Muscle of back (tissue), 3 donors: ENCODE measurements at regions not wholly inside any gene's neighbourhood (a gene's known extent, or its start where the extent isn't known, plus 50 kb on each side); places are given as distances from the start of the nearest gene placed in this dataset.

ENCODE experiments used
- DNase-seq, 3 donors: peaks; one replicate each; pipeline versions ENCODE4 v3.0.0 to v3.0.0-alpha.2; 2013

DNA sequence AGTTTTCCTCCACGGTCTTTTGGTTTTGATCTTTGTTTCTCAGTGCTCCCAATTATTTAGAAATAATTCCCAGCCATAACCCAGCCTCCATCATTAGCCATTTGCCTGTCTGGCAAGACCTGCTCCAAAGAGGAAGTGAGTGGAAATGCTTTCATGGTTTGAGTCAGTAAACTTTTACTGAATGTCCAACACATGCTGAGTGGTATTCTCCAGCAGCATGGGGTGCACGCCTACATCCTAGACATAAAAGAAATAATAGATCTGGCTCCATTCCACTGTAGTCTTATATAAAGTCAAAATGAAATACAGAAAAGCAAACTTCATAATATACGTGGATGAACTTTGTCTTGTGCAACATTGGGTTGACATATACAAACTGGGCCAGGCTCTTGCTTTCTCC lies 757.2 kb downstream of the TLE1 start:
- DNase-seq, result peak in 1 of 3 donors; percentile 18

DNA sequence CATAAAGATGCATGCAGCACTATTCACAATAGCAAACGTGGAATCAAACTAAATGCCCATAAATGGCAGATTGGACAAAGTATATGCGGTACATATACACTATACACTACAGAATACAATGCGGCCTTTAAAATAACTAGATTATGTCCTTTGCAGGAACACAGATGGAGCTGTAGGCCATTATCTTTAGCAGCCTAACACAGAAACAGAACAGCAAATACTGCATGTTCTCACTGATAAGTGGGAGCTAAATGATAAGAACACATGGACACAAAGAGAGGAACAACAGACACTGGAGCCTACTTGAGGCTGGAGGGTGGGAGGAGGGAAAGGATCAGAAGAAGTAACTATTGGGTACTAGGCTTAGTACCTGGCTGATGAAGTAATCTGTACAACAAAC lies 758.2 kb downstream of the TLE1 start:
- DNase-seq, result no peak

- no peak for DNase-seq
Measured at GRCh38 chr9:80928697-80929096, 760.6 kb downstream of the TLE1 start.

- no peak for DNase-seq
Measured at GRCh38 chr9:80926611-80927010, 762.7 kb downstream of the TLE1 start.

GRCh38 chr9:80922544-80922943 lies 766.8 kb downstream of the TLE1 start:
- DNase-seq, result no peak

GRCh38 chr9:80906728-80907127 lies 782.6 kb downstream of the TLE1 start:
- no peak for DNase-seq

GRCh38 chr9:80899208-80899607 lies 790.1 kb downstream of the TLE1 start:
- DNase-seq, result peak in 2 of 3 donors; percentile 29 to 38

- no peak for DNase-seq
Measured at GRCh38 chr9:80893190-80893589, 796.2 kb downstream of the TLE1 start.

GRCh38 chr9:80892703-80893102 lies 796.6 kb downstream of the TLE1 start:
- no peak for DNase-seq

- DNase-seq, result no peak
Measured at GRCh38 chr9:80890124-80890523, 799.2 kb downstream of the TLE1 start.

DNA sequence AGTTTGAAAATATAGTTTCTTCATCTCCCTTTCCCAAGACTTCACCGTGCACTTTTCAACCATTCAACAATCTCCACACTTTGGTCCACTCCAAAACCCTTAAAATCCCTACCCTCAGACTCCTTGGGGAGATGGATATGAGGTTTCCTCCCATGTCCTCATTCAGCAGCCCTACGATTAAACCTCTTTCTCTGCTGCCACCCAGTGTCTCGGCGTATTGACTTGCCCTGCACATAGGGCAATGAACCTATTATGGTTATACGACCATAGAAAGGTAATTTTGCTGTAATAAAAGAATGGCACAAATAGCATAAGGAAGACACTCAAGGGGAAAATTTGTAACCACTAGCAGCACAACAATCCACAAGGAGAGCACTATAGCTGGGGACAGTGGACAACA lies 803.5 kb downstream of the TLE1 start:
- DNase-seq, result peak in 1 of 3 donors; percentile 23

GRCh38 chr9:80883826-80884579 lies 805.3 kb downstream of the TLE1 start:
- DNase-seq, result peak in 2 of 3 donors; percentile 22 to 42

DNA sequence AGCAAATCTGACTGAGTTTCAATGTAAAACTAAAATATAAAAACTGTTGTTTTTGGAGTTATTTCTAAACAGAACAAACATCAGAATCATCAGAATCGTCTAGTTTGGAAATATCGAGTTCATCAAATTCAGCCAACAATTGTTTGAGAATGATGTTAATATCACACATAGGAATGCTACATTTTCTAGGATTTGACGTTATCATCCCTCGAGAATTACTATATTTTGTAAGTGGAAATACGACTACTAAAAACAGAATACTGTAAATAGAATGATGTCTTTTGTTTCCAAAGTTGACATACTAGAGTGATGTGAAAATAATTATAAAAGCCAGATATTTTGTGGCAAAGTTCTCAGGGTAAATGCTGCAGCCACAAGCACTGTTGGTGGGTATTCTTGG lies 805.9 kb downstream of the TLE1 start:
- peak in 2 of 3 donors; percentile 40 to 56 for DNase-seq

GRCh38 chr9:80881940-80882339 lies 807.4 kb downstream of the TLE1 start:
- DNase-seq, result no peak

- no peak for DNase-seq
Measured at GRCh38 chr9:80881320-80881719, 808.0 kb downstream of the TLE1 start.

DNA sequence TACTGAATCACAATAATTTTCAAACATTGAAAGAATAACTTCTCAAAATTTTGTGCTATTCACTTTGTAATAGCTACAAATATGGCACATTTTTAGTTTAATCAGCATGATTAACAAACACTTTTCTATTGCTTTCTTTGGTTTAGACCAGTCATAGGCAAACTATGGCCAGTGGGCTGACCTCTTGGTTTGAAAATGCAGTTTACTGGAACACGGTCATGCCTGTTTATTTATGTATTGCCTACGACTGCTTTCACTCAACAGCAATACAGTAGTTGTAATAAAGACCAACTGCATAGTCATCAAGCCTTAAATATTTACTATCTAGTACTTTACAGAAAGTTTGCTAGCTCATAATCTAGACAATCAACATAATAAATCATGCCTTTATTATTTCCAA lies 810.8 kb downstream of the TLE1 start:
- DNase-seq, result no peak

- no peak for DNase-seq
Measured at GRCh38 chr9:80875947-80876346, 813.4 kb downstream of the TLE1 start.

DNA sequence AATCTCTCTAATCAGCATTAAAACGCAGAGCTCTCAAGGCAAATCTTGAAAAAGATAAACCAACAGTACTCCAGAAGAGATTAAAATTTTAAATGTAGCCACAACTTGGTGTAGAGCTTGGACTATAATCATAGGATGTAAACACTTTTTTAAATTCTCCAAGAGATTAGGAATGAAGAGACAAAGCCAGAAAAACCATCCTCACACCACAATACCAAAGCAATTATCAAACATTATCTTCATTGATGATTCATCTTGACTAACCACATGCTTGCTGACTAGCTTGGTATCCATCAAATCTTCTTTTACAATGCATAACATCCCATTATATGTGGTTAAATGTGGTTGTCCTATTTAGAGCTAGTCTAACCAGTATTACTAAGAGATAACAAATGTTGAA lies 815.1 kb downstream of the TLE1 start:
- DNase-seq, result peak in 1 of 3 donors; percentile 74

- peak in 1 of 3 donors; percentile 71 for DNase-seq
Measured at GRCh38 chr9:80873861-80874260, 815.5 kb downstream of the TLE1 start.

GRCh38 chr9:80871596-80871995 lies 817.8 kb downstream of the TLE1 start:
- peak in 1 of 3 donors; percentile 9 for DNase-seq

- DNase-seq, result peak in 1 of 3 donors; percentile 41
Measured at GRCh38 chr9:80867731-80868130, 821.6 kb downstream of the TLE1 start.

- no peak for DNase-seq
Measured at GRCh38 chr9:80866576-80867227, 822.6 kb downstream of the TLE1 start.

DNA sequence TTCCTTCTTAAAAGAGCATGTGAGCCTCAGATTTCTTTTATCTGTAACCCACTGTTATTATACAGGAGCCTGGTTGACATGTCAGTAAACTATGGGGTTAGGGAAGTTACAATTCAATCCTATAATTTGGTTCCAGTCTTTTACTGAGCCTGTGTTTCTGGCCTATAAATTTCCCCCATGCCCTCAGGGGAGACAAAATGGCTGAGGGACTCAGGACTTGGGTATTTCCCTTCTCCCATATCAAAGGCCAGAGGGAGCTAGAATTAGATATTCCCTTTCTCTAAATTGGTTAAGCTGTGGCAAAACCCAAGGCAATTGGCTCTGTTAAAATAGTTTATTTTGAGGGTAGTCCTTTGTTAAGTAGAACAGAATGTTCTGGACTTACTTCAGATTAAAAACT lies 823.2 kb downstream of the TLE1 start:
- no peak for DNase-seq

DNA sequence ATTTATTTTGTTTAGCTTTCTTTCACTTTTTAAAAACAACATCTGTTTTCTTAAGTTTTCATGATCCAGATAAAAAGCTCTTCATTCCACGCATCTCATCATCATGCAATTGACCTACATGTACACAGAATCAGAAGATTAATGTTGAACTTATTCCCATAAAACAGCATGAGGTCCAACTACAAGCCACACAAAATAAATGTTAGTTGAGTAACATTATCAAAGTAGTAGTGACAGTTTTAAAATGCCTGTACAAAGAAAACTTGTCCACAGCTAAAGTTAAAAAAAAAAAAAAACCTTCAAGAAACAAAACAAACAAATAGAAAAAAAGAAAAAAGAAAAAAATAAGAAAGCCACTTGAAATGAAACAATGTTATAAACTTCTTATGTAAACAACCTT lies 846.3 kb downstream of the TLE1 start:
- DNase-seq, result peak in 1 of 3 donors; percentile 13
